BJ (cell line): ENCODE measurements at regions not wholly inside any gene's neighbourhood (a gene's known extent, or its start where the extent isn't known, plus 50 kb on each side); places are given as distances from the start of the nearest gene placed in this dataset.

Experiments
- CTCF ChIA-PET: fragments of 350-600 bp; formaldehyde crosslinking; extraction: SDS; loops from one replicate; lab custom pipeline; 2021; ENCODE audit warnings: antibody characterized with exemption, inconsistent platforms; lab: Yijun Ruan, JAX
- POLR2A ChIA-PET: fragments of 300-600 bp; sonication (Branson Sonifier 250); formaldehyde crosslinking; extraction: SDS; loops from one replicate; lab custom pipeline; 2021; ENCODE audit warnings: antibody characterized with exemption; lab: Charles Lee
- DNase-seq: peaks from one replicate; pipeline ENCODE4 v3.0.0-alpha.2; 2011; ENCODE audit warnings: low read depth
- H3K27me3 ChIP-seq: 2 replicates; pipeline ENCODE4 v1.6.0; 2011; ENCODE audit warnings: low read length; ENCODE audit not compliant: control insufficient read depth, insufficient read depth
- H3K36me3 ChIP-seq: 2 replicates; pipeline ENCODE4 v1.5.1; 2011; ENCODE audit warnings: low read length; ENCODE audit not compliant: control insufficient read depth, insufficient read depth
- H3K4me3 ChIP-seq: 2 replicates; pipeline ENCODE4 v1.5.1; 2011; ENCODE audit warnings: low read depth, mild to moderate bottlenecking, control low read depth, low read length
- TF ChIP-seq, protein P1 (sequence below): IDR thresholded peaks from 2 replicates; pipeline ENCODE4 v1.5.1; 2011; ENCODE audit warnings: low read depth, mild to moderate bottlenecking, control low read depth, inconsistent platforms, low read length, moderate library complexity; ENCODE audit not compliant: insufficient read depth

DNA sequence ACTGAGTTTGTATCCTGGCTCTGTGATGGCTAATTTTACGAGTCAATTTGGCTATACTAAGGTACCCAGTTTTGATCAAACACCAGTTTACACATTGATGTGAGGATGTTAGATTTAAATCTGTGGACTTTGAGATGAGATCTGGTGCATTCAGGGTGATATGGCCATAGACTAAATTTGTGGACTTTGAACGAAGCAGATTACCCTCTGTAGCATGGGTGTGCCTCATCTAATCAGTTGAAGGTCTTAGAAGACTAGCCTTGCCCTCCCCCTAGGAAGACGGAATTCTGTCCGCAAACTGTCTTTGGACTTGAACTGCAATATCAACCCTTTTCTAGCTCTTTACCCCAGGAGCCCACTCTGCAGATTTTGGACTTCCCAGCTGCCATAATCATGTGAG is 547.8 kb upstream of the CITED2 start:
- no peak overlapping the region for H3K4me3 ChIP-seq
- no peaks in the 10 kb centered on the region for H3K36me3 ChIP-seq
- DNase-seq = no peak
- no peaks in the 10 kb centered on the region for H3K27me3 ChIP-seq
- TF ChIP-seq, protein P1, sequence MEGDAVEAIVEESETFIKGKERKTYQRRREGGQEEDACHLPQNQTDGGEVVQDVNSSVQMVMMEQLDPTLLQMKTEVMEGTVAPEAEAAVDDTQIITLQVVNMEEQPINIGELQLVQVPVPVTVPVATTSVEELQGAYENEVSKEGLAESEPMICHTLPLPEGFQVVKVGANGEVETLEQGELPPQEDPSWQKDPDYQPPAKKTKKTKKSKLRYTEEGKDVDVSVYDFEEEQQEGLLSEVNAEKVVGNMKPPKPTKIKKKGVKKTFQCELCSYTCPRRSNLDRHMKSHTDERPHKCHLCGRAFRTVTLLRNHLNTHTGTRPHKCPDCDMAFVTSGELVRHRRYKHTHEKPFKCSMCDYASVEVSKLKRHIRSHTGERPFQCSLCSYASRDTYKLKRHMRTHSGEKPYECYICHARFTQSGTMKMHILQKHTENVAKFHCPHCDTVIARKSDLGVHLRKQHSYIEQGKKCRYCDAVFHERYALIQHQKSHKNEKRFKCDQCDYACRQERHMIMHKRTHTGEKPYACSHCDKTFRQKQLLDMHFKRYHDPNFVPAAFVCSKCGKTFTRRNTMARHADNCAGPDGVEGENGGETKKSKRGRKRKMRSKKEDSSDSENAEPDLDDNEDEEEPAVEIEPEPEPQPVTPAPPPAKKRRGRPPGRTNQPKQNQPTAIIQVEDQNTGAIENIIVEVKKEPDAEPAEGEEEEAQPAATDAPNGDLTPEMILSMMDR = no peak
- ChIA-PET POLR2A (no interaction called here), CTCF (interaction anchor here (0.8 kb wide), 1 partner anchor 704 kb away, joined by 3 read pairs; no protein-coding TSS in a partner anchor)

DNA sequence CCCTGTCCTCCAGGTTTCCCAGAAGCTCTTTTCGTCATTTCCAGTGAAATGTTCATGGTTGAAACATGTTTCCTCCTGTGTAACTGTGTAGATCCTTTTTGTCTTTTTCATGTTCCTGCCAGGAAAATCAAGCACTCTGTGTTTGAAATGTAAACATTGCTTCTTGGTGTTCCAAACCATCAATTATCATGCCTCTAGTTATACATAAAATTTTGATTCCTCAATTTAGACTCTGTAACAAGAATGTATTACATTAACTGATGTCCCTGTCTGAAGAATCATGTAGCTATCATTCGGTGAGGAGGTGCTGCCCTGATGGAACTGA is 546.3 kb upstream of the CITED2 start:
- Histone ChIP-seq H3K4me3 (no peak overlapping the region), H3K27me3 (no peaks in the 10 kb centered on the region), H3K36me3 (no peaks in the 10 kb centered on the region)
- ChIA-PET POLR2A (no interaction called here), CTCF (no interaction called here)
- no peak for DNase-seq
- TF ChIP-seq, protein P1 = no peak

DNA sequence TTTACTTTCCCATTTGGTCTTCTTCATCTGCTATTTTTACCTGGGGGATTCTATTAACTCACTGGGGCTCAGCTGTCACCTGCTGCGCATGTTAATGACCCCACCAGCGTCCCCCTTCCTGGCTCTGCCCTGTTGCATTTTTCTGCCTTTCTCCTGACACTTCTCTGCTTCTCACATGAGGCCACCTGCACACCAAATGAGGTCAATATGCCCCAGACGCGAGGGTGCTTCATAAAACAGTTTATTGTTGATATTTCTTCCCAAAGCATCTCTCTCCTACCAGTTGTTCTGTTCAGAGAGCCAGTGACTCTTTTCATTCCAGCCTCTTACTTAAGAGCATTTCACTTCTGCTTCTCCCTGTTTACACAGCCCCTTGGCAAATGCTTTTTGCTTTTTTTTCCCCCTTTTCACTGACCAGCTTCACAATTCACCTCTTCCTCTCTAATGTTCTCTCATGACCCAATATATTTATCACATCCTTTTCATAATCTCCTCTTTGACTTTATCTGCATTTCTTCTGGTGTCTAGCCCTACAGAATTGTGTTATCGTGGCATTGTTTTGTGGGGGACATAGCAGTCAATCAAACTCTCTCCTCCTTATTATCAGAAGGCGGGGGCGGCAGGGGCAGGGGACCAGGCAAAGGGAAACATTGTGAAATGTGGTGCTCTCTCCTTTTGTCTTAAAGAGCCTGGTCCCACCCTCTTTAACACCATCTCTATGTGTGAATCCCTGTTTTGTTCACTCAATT is 545.8 kb upstream of the CITED2 start:
- no peaks in the 10 kb centered on the region for H3K36me3 ChIP-seq
- DNase-seq = no peak
- H3K4me3 ChIP-seq = no peak overlapping the region
- no peaks in the 10 kb centered on the region for H3K27me3 ChIP-seq
- TF ChIP-seq, protein P1 = no peak
- CTCF ChIA-PET = no interaction called here
- POLR2A ChIA-PET = no interaction called here

DNA sequence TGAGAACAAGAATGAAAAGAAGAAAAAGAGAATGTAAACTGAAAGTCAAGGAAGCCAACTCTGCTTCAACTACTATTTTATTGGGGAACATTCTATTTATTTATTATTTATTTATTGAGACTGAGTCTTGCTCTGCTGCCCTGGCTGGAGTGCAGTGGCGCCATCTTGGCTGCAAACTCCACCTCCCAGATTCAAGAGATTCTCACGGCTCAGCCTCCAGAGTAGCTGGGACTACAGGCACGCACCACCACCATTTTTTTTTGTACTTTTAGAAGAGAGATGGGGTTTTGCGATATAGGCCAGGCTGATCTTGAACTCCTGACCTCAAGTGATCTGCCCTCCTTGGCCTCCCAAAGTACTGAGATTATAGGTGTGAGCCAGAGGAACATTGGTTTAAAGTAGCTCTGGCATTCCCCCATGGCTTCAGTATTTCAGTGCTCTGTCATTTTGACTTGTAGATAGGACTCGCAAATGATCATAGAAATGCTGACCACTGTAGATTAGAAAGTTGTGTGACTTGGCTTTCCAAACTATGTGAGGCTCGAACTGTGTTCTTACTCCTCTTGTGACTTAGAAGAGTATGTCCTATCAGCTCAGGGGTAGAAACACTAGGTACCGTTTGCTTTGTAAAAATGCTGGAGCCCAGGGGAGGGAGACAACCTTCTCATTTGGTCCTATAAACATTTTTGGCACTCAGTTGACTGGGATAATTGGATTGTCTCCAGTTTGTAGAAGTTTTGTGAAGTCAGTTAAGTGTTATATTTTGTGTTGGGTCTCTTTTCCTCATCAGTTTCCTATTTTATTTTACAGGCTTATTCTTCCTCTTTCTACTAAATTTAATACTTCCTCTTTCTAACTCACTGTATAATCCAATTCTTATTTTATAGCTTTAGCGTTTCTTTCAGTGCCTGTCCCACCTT is 544.9 kb upstream of the CITED2 start:
- no peak overlapping the region for H3K4me3 ChIP-seq
- no peaks in the 10 kb centered on the region for H3K36me3 ChIP-seq
- no peak for DNase-seq
- ChIA-PET CTCF (no interaction called here), POLR2A (no interaction called here)
- H3K27me3 ChIP-seq = no peaks in the 10 kb centered on the region
- TF ChIP-seq, protein P1 = no peak

DNA sequence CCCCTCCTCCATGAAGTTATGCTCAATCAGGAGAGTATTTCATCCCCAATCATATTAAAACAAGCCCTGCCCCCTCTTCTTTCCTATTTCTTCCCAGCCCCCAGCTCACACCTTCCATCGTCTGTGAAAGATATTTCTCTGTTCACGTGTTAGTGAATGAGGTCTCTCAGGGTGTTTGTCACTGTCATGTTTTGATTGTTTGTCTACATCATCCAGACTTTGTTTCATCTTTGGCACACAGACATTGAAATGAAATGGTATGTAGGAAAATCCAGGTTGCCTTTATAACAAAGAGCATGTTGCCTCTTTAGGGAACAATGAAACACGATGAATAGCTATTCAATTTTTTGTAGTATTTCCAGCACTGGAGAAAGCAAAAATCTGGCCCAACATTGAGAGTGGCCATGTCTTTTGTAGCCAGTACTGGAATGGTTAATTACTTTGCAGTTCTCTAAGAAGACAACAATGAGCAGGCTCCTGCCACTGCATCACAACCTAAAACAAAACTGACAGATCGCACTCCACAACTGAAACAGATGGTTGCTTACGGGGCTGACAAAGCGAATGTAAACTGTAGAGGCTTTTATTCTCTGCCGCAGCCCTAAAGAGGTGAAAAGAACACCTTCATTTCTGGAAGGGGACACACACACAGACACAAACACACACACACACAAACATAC is 543.6 kb upstream of the CITED2 start:
- POLR2A ChIA-PET = no interaction called here

More for the DNA sequence above, 543.6 kb upstream of the CITED2 start:
- no peaks in the 10 kb centered on the region for H3K36me3 ChIP-seq
- no peak overlapping the region for H3K4me3 ChIP-seq
- TF ChIP-seq, protein P1 = no peak
- CTCF ChIA-PET = no interaction called here
- DNase-seq = no peak
- H3K27me3 ChIP-seq = no peaks in the 10 kb centered on the region
